Caco-2 (cell line): ENCODE measurements at regions not wholly inside any gene's neighbourhood (a gene's known extent, or its start where the extent isn't known, plus 50 kb on each side); places are given as distances from the start of the nearest gene placed in this dataset.
A peak's percentile ranks its signal among the peaks of the same experiment; 100 is the strongest.

ENCODE experiments used
- BruUV-seq: library from RNA; stranded (reverse); fragments of 400-500 nt; replicated peaks from 2 replicates; lab custom pipeline; 2021; lab: Mats Ljungman, UMichigan
- CTCF ChIA-PET: fragments of 300-600 bp; sonication (Branson Sonifier 250); formaldehyde crosslinking; loops from one replicate; lab custom pipeline; 2022; ENCODE audit warnings: antibody characterized with exemption; lab: Charles Lee
- POLR2A ChIA-PET: fragments of 300-600 bp; sonication (Branson Sonifier 250); formaldehyde crosslinking; loops from one replicate; lab custom pipeline; 2022; ENCODE audit warnings: antibody characterized with exemption; lab: Charles Lee
- DNase-seq, 2 experiments: peaks; one replicate each; pipeline versions ENCODE4 v3.0.0 to v3.0.0-alpha.2; 2020 to 2022
- H3K27me3 ChIP-seq: replicated peaks from 2 replicates; pipeline ENCODE4 v1.6.0; 2011; ENCODE audit warnings: low read length; ENCODE audit not compliant: control insufficient read depth, insufficient read depth
- H3K36me3 ChIP-seq: 2 replicates; pipeline ENCODE4 v1.5.1; 2011; ENCODE audit warnings: low read length; ENCODE audit not compliant: control insufficient read depth, insufficient read depth
- H3K4me1 ChIP-seq: fragments of 250-450 bp; sonication (Bioruptor Pico); 2 replicates; pipeline ENCODE4 v1.5.1; 2020; ENCODE audit warnings: mild to moderate bottlenecking
- H3K4me3 ChIP-seq: 2 replicates; pipeline ENCODE4 v1.5.1; 2011; ENCODE audit warnings: low read depth, mild to moderate bottlenecking, control low read depth, low read length
- H3K9me3 ChIP-seq: fragments of 250-450 bp; sonication (Bioruptor Pico); 2 replicates; pipeline ENCODE4 v1.5.1; 2020; ENCODE audit warnings: mild to moderate bottlenecking, moderate library complexity
- H3K27ac Mint-ChIP-seq: one replicate; pipeline ENCODE4 v1.8.0; 2022; ENCODE audit warnings: mixed read lengths; ENCODE audit not compliant: unreplicated experiment
- H3K27me3 Mint-ChIP-seq: one replicate; pipeline ENCODE4 v1.8.0; 2022; ENCODE audit warnings: mixed read lengths; ENCODE audit not compliant: insufficient read depth, unreplicated experiment
- H3K36me3 Mint-ChIP-seq: one replicate; pipeline ENCODE4 v1.8.0; 2022; ENCODE audit warnings: mild to moderate bottlenecking, mixed read lengths; ENCODE audit not compliant: insufficient read depth, unreplicated experiment
- H3K4me1 Mint-ChIP-seq: one replicate; pipeline ENCODE4 v1.8.0; 2022; ENCODE audit warnings: low read depth, mixed read lengths; ENCODE audit not compliant: unreplicated experiment
- H3K4me3 Mint-ChIP-seq: one replicate; pipeline ENCODE4 v1.8.0; 2022; ENCODE audit warnings: mild to moderate bottlenecking, moderate library complexity, mixed read lengths; ENCODE audit not compliant: unreplicated experiment
- H3K9me3 Mint-ChIP-seq: one replicate; pipeline ENCODE4 v1.8.0; 2022; ENCODE audit warnings: mixed read lengths; ENCODE audit not compliant: unreplicated experiment
- intact Hi-C: fragments of 100-400 bp; cut with micrococcal nuclease; formaldehyde crosslinking; loops from one replicate; pipeline ENCODE4 v1.10.0; 2022; ENCODE audit not compliant: unreplicated experiment
- TF ChIP-seq, protein P1 (sequence below), 2 experiments: fragments of 200-600 bp in 1 of 2; IDR thresholded peaks; 1 replicate in 1 of 2; 2 replicates in 1 of 2; pipeline versions ENCODE4 v1.5.1 to v1.8.0; 2011 to 2022; ENCODE audit warnings: antibody characterized with exemption in 1 of 2, control low read depth in 1 of 2, inconsistent platforms in 1 of 2, low read depth in 1 of 2, low read length in 1 of 2, mild to moderate bottlenecking in 1 of 2, moderate library complexity in 1 of 2; ENCODE audit not compliant: insufficient read depth in 1 of 2, severe bottlenecking in 1 of 2, unreplicated experiment in 1 of 2

DNA sequence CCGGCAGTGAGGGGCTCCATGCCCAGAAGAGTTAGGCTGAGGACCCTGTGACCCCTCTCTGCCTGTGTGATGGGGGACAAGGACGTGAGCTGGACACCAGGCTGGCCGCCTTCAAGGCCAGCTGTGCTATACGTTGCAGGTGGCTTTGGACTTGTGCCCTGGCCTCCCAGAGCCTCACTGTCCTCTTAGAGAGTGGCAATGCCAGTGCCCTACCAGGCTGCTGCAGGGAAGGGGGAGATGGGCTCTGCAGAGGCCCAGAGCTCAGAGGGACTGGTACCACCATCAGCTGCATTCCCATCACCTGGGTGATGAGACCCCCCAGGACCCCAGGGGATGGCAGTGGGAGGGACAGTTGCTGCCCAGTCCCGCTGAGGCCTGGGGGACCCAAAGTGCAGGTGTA is 90.4 kb upstream of the SHISAL1 start:
- H3K4me3 ChIP-seq: no peak overlapping the region
- H3K36me3 Mint-ChIP-seq: no peaks in the 10 kb centered on the region
- peaks cover 21% of the 10 kb centered on the region for H3K27me3 Mint-ChIP-seq
- POLR2A ChIA-PET: no interaction called here
- peak in 1 of 2 experiments; percentile 21 for DNase-seq
- no peak overlapping the region for H3K4me3 Mint-ChIP-seq
- H3K36me3 ChIP-seq: no peaks in the 10 kb centered on the region
- no peaks in the 10 kb centered on the region for H3K4me1 ChIP-seq
- no peaks in the 10 kb centered on the region for H3K27me3 ChIP-seq
- intact Hi-C loops: no loop called here
- BruUV-seq: no TSS peak
- CTCF ChIA-PET: no interaction called here
- H3K4me1 Mint-ChIP-seq: no peaks in the 10 kb centered on the region
- H3K27ac Mint-ChIP-seq: no peak overlapping the region
- TF ChIP-seq, protein P1, sequence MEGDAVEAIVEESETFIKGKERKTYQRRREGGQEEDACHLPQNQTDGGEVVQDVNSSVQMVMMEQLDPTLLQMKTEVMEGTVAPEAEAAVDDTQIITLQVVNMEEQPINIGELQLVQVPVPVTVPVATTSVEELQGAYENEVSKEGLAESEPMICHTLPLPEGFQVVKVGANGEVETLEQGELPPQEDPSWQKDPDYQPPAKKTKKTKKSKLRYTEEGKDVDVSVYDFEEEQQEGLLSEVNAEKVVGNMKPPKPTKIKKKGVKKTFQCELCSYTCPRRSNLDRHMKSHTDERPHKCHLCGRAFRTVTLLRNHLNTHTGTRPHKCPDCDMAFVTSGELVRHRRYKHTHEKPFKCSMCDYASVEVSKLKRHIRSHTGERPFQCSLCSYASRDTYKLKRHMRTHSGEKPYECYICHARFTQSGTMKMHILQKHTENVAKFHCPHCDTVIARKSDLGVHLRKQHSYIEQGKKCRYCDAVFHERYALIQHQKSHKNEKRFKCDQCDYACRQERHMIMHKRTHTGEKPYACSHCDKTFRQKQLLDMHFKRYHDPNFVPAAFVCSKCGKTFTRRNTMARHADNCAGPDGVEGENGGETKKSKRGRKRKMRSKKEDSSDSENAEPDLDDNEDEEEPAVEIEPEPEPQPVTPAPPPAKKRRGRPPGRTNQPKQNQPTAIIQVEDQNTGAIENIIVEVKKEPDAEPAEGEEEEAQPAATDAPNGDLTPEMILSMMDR (IDR thresholded peaks at IDR 0.05; ENCODE audit: insufficient read depth in 1 of 2, low read depth in 1 of 2, low read length in 1 of 2, severe bottlenecking in 1 of 2, unreplicated experiment in 1 of 2): no peak
- no peaks in the 10 kb centered on the region for H3K9me3 Mint-ChIP-seq
- no peaks in the 10 kb centered on the region for H3K9me3 ChIP-seq

DNA sequence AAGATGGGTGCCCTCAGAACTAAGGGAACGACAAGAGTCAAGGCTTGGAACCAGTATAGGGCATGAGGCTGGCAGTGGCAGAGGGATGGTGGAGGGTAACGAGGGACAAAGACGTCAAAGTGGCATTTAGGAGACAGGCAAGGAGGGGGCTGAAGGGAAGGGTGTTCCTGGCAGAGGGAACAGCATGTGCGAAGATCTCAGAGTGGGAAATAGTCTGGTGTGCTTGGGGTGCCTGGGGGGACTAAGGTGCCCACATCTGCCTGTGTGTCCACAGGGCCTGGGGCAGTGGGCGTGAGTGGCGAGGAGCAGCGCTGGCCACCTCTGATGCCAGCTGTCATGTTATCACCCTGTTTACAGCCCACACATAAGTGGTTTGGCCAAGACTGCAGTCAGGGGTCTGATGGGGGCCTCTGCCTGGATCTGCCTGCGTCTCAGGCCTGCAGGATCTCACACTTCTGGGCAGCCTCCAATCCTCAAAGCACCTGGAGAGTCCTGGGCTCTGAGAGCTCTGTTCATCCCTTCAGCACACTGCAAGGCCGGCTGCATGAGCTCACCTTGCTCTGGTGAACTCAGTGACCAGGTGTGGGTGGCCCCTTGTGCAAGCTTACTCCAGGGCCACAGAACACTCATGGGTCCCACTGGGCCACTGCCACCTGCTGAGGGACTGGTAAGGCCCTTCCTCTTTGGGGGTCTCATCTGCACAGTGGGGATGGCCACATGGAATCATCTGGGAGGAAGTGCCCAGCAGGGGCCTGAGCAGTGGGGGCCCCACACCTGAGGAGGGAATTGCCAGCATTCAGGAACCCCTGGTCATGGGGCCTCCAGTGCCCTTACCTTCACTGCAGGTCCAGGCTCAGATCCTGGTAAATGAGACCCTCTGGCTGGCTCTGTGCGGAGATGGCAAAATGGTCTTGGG is 89.7 kb upstream of the SHISAL1 start:
- no peaks in the 10 kb centered on the region for H3K9me3 ChIP-seq
- peaks cover 21% of the 10 kb centered on the region for H3K27me3 Mint-ChIP-seq
- no peak overlapping the region for H3K27ac Mint-ChIP-seq
- TF ChIP-seq, protein P1 (IDR thresholded peaks at IDR 0.05; ENCODE audit: insufficient read depth in 1 of 2, low read depth in 1 of 2, low read length in 1 of 2, severe bottlenecking in 1 of 2, unreplicated experiment in 1 of 2): no peak
- H3K27me3 ChIP-seq: no peaks in the 10 kb centered on the region
- H3K9me3 Mint-ChIP-seq: no peaks in the 10 kb centered on the region
- intact Hi-C loops: no loop called here
- no peak for DNase-seq
- H3K4me1 ChIP-seq: no peaks in the 10 kb centered on the region
- no peaks in the 10 kb centered on the region for H3K36me3 ChIP-seq
- no peaks in the 10 kb centered on the region for H3K4me1 Mint-ChIP-seq
- H3K4me3 Mint-ChIP-seq: no peak overlapping the region
- H3K36me3 Mint-ChIP-seq: no peaks in the 10 kb centered on the region
- BruUV-seq: no TSS peak
- POLR2A ChIA-PET: no interaction called here
- no peak overlapping the region for H3K4me3 ChIP-seq
- CTCF ChIA-PET: no interaction called here

DNA sequence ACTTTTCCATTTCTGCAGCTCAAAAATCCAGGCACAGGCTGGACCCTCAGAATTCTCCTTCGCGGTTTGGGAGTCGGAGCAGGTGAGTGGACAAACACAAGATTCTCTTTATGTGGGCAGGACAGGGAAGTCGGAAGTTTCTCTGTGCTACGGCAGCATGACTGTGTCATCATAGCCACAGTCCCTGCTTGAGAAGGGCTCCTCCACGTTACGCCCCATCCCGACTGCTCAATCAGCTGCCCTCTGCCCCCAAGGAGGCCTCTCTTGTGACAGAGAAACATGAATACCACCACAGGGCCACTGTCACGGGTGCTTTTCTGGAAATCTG is 89.0 kb upstream of the SHISAL1 start:
- no peaks in the 10 kb centered on the region for H3K27me3 ChIP-seq
- ChIA-PET POLR2A (no interaction called here), CTCF (no interaction called here)
- H3K36me3 ChIP-seq: no peaks in the 10 kb centered on the region
- no peaks in the 10 kb centered on the region for H3K4me1 ChIP-seq
- intact Hi-C loops: no loop called here
- Mint-ChIP-seq H3K4me1 (no peaks in the 10 kb centered on the region), H3K4me3 (no peak overlapping the region), H3K9me3 (no peaks in the 10 kb centered on the region), H3K36me3 (no peaks in the 10 kb centered on the region), H3K27ac (no peak overlapping the region), H3K27me3 (peaks cover 18% of the 10 kb centered on the region)
- TF ChIP-seq, protein P1 (IDR thresholded peaks at IDR 0.05; ENCODE audit: insufficient read depth in 1 of 2, low read depth in 1 of 2, low read length in 1 of 2, severe bottlenecking in 1 of 2, unreplicated experiment in 1 of 2): no peak
- peak in 1 of 2 experiments; percentile 14 for DNase-seq
- BruUV-seq: no TSS peak
- H3K4me3 ChIP-seq: no peak overlapping the region
- no peaks in the 10 kb centered on the region for H3K9me3 ChIP-seq
